Body of pancreas (tissue), 4 donors: ENCODE measurements at regions not wholly inside any gene's neighbourhood (a gene's known extent, or its start where the extent isn't known, plus 50 kb on each side); places are given as distances from the start of the nearest gene placed in this dataset.

ENCODE experiments used
- POLR2A ChIP-seq, 3 donors: fragments of 450-650 bp; IDR thresholded peaks; one replicate each; pipeline ENCODE4 v1.6.1; 2016; ENCODE audit warnings: antibody characterized with exemption in 3 of 3, mild to moderate bottlenecking in 2 of 3
- TF ChIP-seq, protein P1 (sequence below), 7 experiments: fragments of 450-650 bp in 4 of 7; fragments of 200-600 bp in 3 of 7; sonication (generic) in 3 of 7; IDR thresholded peaks; one replicate each; pipeline ENCODE4 v1.5.1; 2016 to 2019; ENCODE audit warnings: antibody characterized with exemption in 7 of 7

DNA sequence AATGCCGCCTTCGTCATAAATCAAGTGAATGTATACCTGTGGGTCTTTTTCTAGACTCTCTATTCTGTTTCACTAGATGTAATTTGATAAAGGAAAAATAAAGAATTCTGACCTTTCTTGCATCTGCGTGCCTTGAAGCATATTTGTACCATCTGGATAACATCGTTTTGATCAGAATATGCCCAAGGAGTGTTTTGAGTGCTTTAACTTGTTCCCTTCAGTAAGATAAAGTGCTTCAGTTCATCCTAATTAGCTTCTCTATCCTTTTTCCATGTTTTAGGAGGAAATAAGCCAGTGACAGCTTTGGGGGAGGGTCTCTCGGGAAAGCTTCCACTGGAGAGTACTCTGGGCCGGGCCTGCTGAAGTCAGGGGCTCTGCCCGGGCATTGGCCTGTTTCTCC lies 113.5 kb upstream of the DAP start:
- TF ChIP-seq, protein P1, sequence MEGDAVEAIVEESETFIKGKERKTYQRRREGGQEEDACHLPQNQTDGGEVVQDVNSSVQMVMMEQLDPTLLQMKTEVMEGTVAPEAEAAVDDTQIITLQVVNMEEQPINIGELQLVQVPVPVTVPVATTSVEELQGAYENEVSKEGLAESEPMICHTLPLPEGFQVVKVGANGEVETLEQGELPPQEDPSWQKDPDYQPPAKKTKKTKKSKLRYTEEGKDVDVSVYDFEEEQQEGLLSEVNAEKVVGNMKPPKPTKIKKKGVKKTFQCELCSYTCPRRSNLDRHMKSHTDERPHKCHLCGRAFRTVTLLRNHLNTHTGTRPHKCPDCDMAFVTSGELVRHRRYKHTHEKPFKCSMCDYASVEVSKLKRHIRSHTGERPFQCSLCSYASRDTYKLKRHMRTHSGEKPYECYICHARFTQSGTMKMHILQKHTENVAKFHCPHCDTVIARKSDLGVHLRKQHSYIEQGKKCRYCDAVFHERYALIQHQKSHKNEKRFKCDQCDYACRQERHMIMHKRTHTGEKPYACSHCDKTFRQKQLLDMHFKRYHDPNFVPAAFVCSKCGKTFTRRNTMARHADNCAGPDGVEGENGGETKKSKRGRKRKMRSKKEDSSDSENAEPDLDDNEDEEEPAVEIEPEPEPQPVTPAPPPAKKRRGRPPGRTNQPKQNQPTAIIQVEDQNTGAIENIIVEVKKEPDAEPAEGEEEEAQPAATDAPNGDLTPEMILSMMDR (IDR thresholded peaks at IDR 0.05), result no peak
- TF ChIP-seq POLR2A (IDR thresholded peaks at IDR 0.05), result no peak
